ENCODE measurements at regions not wholly inside any gene's neighbourhood (a gene's known extent, or its start where the extent isn't known, plus 50 kb on each side); places are given as distances from the start of the nearest gene placed in this dataset.
A peak's percentile ranks its signal among the peaks of the same experiment; 100 is the strongest.

DNA sequence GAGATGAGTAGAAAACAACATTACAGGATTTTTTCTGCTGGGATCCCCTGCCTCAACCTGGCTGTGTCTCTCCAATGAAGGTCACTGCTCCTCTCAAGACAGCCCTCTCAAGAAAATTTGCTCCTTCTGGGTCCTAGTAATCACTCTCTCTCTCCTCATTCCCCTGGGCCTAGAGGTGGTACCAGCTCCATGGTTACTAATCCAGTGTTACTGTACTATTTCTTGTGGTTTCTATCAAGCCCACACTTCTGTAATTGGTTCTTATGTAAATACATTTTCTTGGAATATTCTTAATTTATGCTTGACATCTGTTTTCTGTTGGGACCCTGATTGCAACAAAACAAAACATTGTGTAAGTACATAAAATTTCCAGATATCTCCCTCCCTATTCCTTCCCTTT lies 123.8 kb upstream of the RORB start:
- ATAC-seq (no peak), FAIRE-seq (no peak), DNase-seq (no peak)
- Histone ChIP-seq H3K4me3 (no peak overlapping the region), H3K36me3 (no peaks in the 10 kb centered on the region), H3K4me1 (no peaks in the 10 kb centered on the region), H3K9me3 (no peaks in the 10 kb centered on the region), H3K27me3 (no peaks in the 10 kb centered on the region), H3K27ac (no peak overlapping the region)
- intact Hi-C loops (cut with DNase I): no loop called here
- no peak for TF ChIP-seq CTCF (IDR thresholded peaks at IDR 0.05)

GRCh38 chr9:74379718-74380117 lies 117.4 kb upstream of the RORB start:
- TF ChIP-seq CTCF (IDR thresholded peaks at IDR 0.05): peak in 2 of 4 donors; percentile 13 to 17
- Histone ChIP-seq H3K4me1 (no peaks in the 10 kb centered on the region), H3K4me3 (no peak overlapping the region), H3K36me3 (no peaks in the 10 kb centered on the region), H3K27me3 (no peaks in the 10 kb centered on the region), H3K27ac (no peak overlapping the region), H3K9me3 (no peaks in the 10 kb centered on the region)
- no peak for FAIRE-seq
- peak; percentile 43 to 87 (median 84) for ATAC-seq
- 10 to 15% methylated on average over 2 of the region's 2 CpGs for WGBS, 2 donors
- peak in 4 of 6 donors; percentile 9 to 30 (median 18) for DNase-seq
- intact Hi-C loops (cut with DNase I): no loop called here

GRCh38 chr9:74391816-74392215 lies 105.3 kb upstream of the RORB start:
- intact Hi-C loops (cut with DNase I): no loop called here
- H3K4me3 ChIP-seq: no peak overlapping the region
- H3K36me3 ChIP-seq: no peaks in the 10 kb centered on the region
- FAIRE-seq (no peak), ATAC-seq (no peak), DNase-seq (no peak)
- 85 to 88% methylated on average over 2 of the region's 2 CpGs for WGBS, 2 donors
- no peak overlapping the region for H3K27ac ChIP-seq
- no peak for TF ChIP-seq CTCF (IDR thresholded peaks at IDR 0.05)
- H3K4me1 ChIP-seq: no peaks in the 10 kb centered on the region
- no peaks in the 10 kb centered on the region for H3K9me3 ChIP-seq
- H3K27me3 ChIP-seq: no peaks in the 10 kb centered on the region

GRCh38 chr9:74403581-74403980 lies 93.6 kb upstream of the RORB start:
- Histone ChIP-seq H3K27me3 (no peaks in the 10 kb centered on the region), H3K36me3 (no peaks in the 10 kb centered on the region), H3K27ac (no peak overlapping the region), H3K4me3 (no peak overlapping the region), H3K9me3 (no peaks in the 10 kb centered on the region), H3K4me1 (no peaks in the 10 kb centered on the region)
- intact Hi-C loops (cut with DNase I): no loop called here
- DNase-seq (no peak), ATAC-seq (no peak), FAIRE-seq (no peak)
- TF ChIP-seq CTCF (IDR thresholded peaks at IDR 0.05): no peak

- ATAC-seq: no peak
- intact Hi-C loops (cut with DNase I): no loop called here
Observed at GRCh38 chr9:74404620-74405019, 92.5 kb upstream of the RORB start.

More at GRCh38 chr9:74404620-74405019, 92.5 kb upstream of the RORB start:
- Histone ChIP-seq H3K9me3 (no peaks in the 10 kb centered on the region), H3K4me3 (no peak overlapping the region), H3K27me3 (no peaks in the 10 kb centered on the region), H3K27ac (no peak overlapping the region), H3K36me3 (no peaks in the 10 kb centered on the region), H3K4me1 (no peaks in the 10 kb centered on the region)
- TF ChIP-seq CTCF (IDR thresholded peaks at IDR 0.05): no peak
- FAIRE-seq: no peak
- no peak for DNase-seq
- 44 to 55% methylated on average over 2 of the region's 2 CpGs for WGBS, 2 donors
